Tibial artery (tissue), 4 donors: ENCODE measurements at regions not wholly inside any gene's neighbourhood (a gene's known extent, or its start where the extent isn't known, plus 50 kb on each side); places are given as distances from the start of the nearest gene placed in this dataset.

Experiments used
- DNase-seq, 2 donors: peaks; one replicate each; pipeline ENCODE4 v3.0.0-alpha.2; 2019
- H3K27ac ChIP-seq, 2 donors: fragments of 200-600 bp; sonication (generic) in 1 of 2; 1 replicate in 1 of 2; 2 replicates in 1 of 2; pipeline ENCODE4 v1.5.1; 2018 to 2019; ENCODE audit warnings: mild to moderate bottlenecking in 1 of 2
- H3K27me3 ChIP-seq, 2 donors: fragments of 200-600 bp; sonication (generic) in 1 of 2; one replicate each; pipeline versions ENCODE4 v1.5.1 to v1.6.0; 2016 to 2019
- H3K36me3 ChIP-seq, 3 donors: fragments of 200-600 bp; sonication (generic) in 2 of 3; one replicate each; pipeline ENCODE4 v1.5.1; 2016 to 2019; ENCODE audit warnings: mild to moderate bottlenecking in 2 of 3
- H3K4me1 ChIP-seq, 4 donors: fragments of 200-600 bp; sonication (generic) in 2 of 4; 1 replicate in 3 of 4; 2 replicates in 1 of 4; pipeline ENCODE4 v1.5.1; 2016 to 2019
- H3K4me3 ChIP-seq, 2 donors: fragments of 200-600 bp; sonication (generic) in 1 of 2; 1 replicate in 1 of 2; 2 replicates in 1 of 2; pipeline ENCODE4 v1.5.1; 2018 to 2019; ENCODE audit warnings: mild to moderate bottlenecking in 2 of 2
- H3K9me3 ChIP-seq, 3 donors: fragments of 200-600 bp; sonication (generic) in 1 of 3; one replicate each; pipeline ENCODE4 v1.5.1; 2016 to 2019
- intact Hi-C: fragments of 100-400 bp; cut with DNase I; formaldehyde crosslinking; loops from one replicate; pipeline ENCODE4 v1.15.0; 2023; ENCODE audit warnings: low total_unique reads
- TF ChIP-seq, protein P1 (sequence below), 2 experiments: fragments of 200-600 bp in 1 of 2; fragments of 450-650 bp in 1 of 2; IDR thresholded peaks; one replicate each; pipeline ENCODE4 v1.5.1; 2017 to 2019; ENCODE audit warnings: antibody characterized with exemption in 2 of 2, mild to moderate bottlenecking in 1 of 2, moderate library complexity in 1 of 2

- Histone ChIP-seq H3K27me3 (no peaks in the 10 kb centered on the region), H3K9me3 (peaks cover 0 to 5% (median 0%) of the 10 kb centered on the region in 3 donors), H3K27ac (no peak overlapping the region), H3K4me1 (no peaks in the 10 kb centered on the region), H3K4me3 (no peak overlapping the region), H3K36me3 (no peaks in the 10 kb centered on the region)
- intact Hi-C loops: no loop called here
- TF ChIP-seq, protein P1, sequence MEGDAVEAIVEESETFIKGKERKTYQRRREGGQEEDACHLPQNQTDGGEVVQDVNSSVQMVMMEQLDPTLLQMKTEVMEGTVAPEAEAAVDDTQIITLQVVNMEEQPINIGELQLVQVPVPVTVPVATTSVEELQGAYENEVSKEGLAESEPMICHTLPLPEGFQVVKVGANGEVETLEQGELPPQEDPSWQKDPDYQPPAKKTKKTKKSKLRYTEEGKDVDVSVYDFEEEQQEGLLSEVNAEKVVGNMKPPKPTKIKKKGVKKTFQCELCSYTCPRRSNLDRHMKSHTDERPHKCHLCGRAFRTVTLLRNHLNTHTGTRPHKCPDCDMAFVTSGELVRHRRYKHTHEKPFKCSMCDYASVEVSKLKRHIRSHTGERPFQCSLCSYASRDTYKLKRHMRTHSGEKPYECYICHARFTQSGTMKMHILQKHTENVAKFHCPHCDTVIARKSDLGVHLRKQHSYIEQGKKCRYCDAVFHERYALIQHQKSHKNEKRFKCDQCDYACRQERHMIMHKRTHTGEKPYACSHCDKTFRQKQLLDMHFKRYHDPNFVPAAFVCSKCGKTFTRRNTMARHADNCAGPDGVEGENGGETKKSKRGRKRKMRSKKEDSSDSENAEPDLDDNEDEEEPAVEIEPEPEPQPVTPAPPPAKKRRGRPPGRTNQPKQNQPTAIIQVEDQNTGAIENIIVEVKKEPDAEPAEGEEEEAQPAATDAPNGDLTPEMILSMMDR (IDR thresholded peaks at IDR 0.05): no peak
- DNase-seq: no peak
These were observed 450.0 kb downstream of the HTR7 start for GRCh38 chr10:90407851-90408250.

DNA sequence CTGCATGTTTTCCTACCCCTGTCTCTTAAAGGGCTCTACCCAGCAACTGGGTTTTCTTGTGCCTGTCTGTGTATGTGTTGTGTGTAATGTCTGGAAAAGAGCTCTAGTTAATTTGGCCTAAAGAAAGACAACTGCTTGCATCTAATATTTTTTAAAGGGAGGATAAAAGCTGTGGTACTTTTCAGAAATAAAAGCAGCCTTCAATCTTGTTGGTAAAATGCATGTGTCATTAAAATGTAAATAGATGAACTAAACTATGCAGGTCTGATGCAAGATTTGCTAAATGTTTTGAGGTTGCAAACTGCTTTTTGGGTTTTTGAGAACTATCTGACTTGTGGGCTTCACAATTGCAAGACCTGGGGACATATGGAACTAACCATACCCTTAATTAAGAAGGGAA lies 445.3 kb downstream of the HTR7 start:
- Histone ChIP-seq H3K4me3 (no peak overlapping the region), H3K4me1 (no peaks in the 10 kb centered on the region), H3K27ac (no peak overlapping the region), H3K27me3 (no peaks in the 10 kb centered on the region), H3K36me3 (no peaks in the 10 kb centered on the region), H3K9me3 (peaks cover 0 to 5% (median 0%) of the 10 kb centered on the region in 3 donors)
- DNase-seq: no peak
- TF ChIP-seq, protein P1 (IDR thresholded peaks at IDR 0.05): no peak
- intact Hi-C loops: no loop called here

GRCh38 chr10:90413196-90413595 lies 444.6 kb downstream of the HTR7 start:
- Histone ChIP-seq H3K9me3 (peaks cover 0 to 5% (median 0%) of the 10 kb centered on the region in 3 donors), H3K27ac (no peak overlapping the region), H3K36me3 (no peaks in the 10 kb centered on the region), H3K4me1 (no peaks in the 10 kb centered on the region), H3K4me3 (no peak overlapping the region), H3K27me3 (no peaks in the 10 kb centered on the region)
- intact Hi-C loops: no loop called here
- no peak for DNase-seq
- TF ChIP-seq, protein P1 (IDR thresholded peaks at IDR 0.05): no peak

- Histone ChIP-seq H3K4me3 (no peak overlapping the region), H3K36me3 (no peaks in the 10 kb centered on the region), H3K4me1 (no peaks in the 10 kb centered on the region), H3K27me3 (no peaks in the 10 kb centered on the region), H3K9me3 (peaks cover 0 to 5% (median 0%) of the 10 kb centered on the region in 3 donors), H3K27ac (no peak overlapping the region)
- intact Hi-C loops: no loop called here
- DNase-seq: no peak
- TF ChIP-seq, protein P1 (IDR thresholded peaks at IDR 0.05): no peak
These were observed 442.9 kb downstream of the HTR7 start for GRCh38 chr10:90414926-90415325.

- no peak overlapping the region for H3K4me3 ChIP-seq
- intact Hi-C loops: no loop called here
These were observed 440.8 kb downstream of the HTR7 start for GRCh38 chr10:90417029-90417428.

More at GRCh38 chr10:90417029-90417428, 440.8 kb downstream of the HTR7 start:
- Histone ChIP-seq H3K4me1 (no peaks in the 10 kb centered on the region), H3K36me3 (no peaks in the 10 kb centered on the region), H3K27me3 (no peaks in the 10 kb centered on the region), H3K27ac (no peak overlapping the region), H3K9me3 (no peaks in the 10 kb centered on the region)
- DNase-seq: no peak
- TF ChIP-seq, protein P1 (IDR thresholded peaks at IDR 0.05): no peak
